MCF 10A (cell line): ENCODE measurements at regions not wholly inside any gene's neighbourhood (a gene's known extent, or its start where the extent isn't known, plus 50 kb on each side); places are given as distances from the start of the nearest gene placed in this dataset.
A peak's percentile ranks its signal among the peaks of the same experiment; 100 is the strongest.

Experiments
- BruUV-seq: library from RNA; stranded (reverse); fragments of 400-500 nt; replicated peaks from 2 replicates; lab custom pipeline; 2021; lab: Mats Ljungman, UMichigan
- CTCF ChIA-PET: fragments of 300-600 bp; sonication (Branson Sonifier 250); formaldehyde crosslinking; extraction: SDS; loops from one replicate; lab custom pipeline; 2021; ENCODE audit warnings: antibody characterized with exemption, inconsistent platforms; lab: Yijun Ruan, JAX
- POLR2A ChIA-PET: fragments of 300-600, 350-650 bp; sonication (Branson Sonifier 250); formaldehyde crosslinking; extraction: SDS; loops from one replicate; lab custom pipeline; 2020; ENCODE audit warnings: antibody characterized with exemption, inconsistent platforms; lab: Yijun Ruan, JAX
- DNase-seq: peaks from one replicate; pipeline ENCODE4 v3.0.0-alpha.2; 2018; ENCODE audit not compliant: unreplicated experiment
- H3K27ac Mint-ChIP-seq: one replicate; pipeline ENCODE4 v1.8.0; 2022; ENCODE audit warnings: mild to moderate bottlenecking, low read depth, mixed read lengths; ENCODE audit not compliant: unreplicated experiment
- H3K27me3 Mint-ChIP-seq: one replicate; pipeline ENCODE4 v1.8.0; 2022; ENCODE audit warnings: mixed read lengths; ENCODE audit not compliant: insufficient read depth, unreplicated experiment
- H3K36me3 Mint-ChIP-seq: one replicate; pipeline ENCODE4 v1.8.0; 2022; ENCODE audit warnings: mild to moderate bottlenecking, moderate library complexity, mixed read lengths; ENCODE audit not compliant: insufficient read depth, unreplicated experiment
- H3K4me1 Mint-ChIP-seq: one replicate; pipeline ENCODE4 v1.8.0; 2022; ENCODE audit warnings: mixed read lengths; ENCODE audit not compliant: insufficient read depth, unreplicated experiment
- H3K4me3 Mint-ChIP-seq: one replicate; pipeline ENCODE4 v1.8.0; 2022; ENCODE audit warnings: mild to moderate bottlenecking, moderate library complexity, mixed read lengths; ENCODE audit not compliant: unreplicated experiment
- H3K9me3 Mint-ChIP-seq: one replicate; pipeline ENCODE4 v1.8.0; 2022; ENCODE audit warnings: mixed read lengths; ENCODE audit not compliant: unreplicated experiment
- CTCF ChIP-seq: fragments of 200-600 bp; IDR thresholded peaks from one replicate; pipeline ENCODE4 v1.8.0; 2022; ENCODE audit warnings: antibody characterized with exemption, mild to moderate bottlenecking; ENCODE audit not compliant: unreplicated experiment
- intact Hi-C: fragments of 100-400 bp; cut with micrococcal nuclease; formaldehyde crosslinking; loops from 2 replicates; pipeline ENCODE4 v1.14.1; 2022

GRCh38 chr3:83251490-83251889 lies 1490.0 kb upstream of the GBE1 start:
- DNase-seq, result no peak
- intact Hi-C loops, result no loop called here
- H3K4me3 Mint-ChIP-seq, result no peak overlapping the region
- H3K36me3 Mint-ChIP-seq, result no peaks in the 10 kb centered on the region
- H3K4me1 Mint-ChIP-seq, result no peaks in the 10 kb centered on the region
- POLR2A ChIA-PET, result no interaction called here
- no peak for TF ChIP-seq CTCF
- H3K27me3 Mint-ChIP-seq, result no peaks in the 10 kb centered on the region
- no peak overlapping the region for H3K27ac Mint-ChIP-seq
- CTCF ChIA-PET, result no interaction called here
- H3K9me3 Mint-ChIP-seq, result peaks cover 12% of the 10 kb centered on the region
- no TSS peak for BruUV-seq

- H3K4me3 Mint-ChIP-seq, result no peak overlapping the region
- BruUV-seq, result no TSS peak
- peaks cover 17% of the 10 kb centered on the region for H3K9me3 Mint-ChIP-seq
- no peak for DNase-seq
- no peaks in the 10 kb centered on the region for H3K4me1 Mint-ChIP-seq
- H3K27me3 Mint-ChIP-seq, result no peaks in the 10 kb centered on the region
- no peaks in the 10 kb centered on the region for H3K36me3 Mint-ChIP-seq
- ChIA-PET POLR2A (no interaction called here), CTCF (no interaction called here)
- TF ChIP-seq CTCF, result no peak
- H3K27ac Mint-ChIP-seq, result no peak overlapping the region
- intact Hi-C loops, result no loop called here
Observed at GRCh38 chr3:83250613-83251012, 1489.2 kb upstream of the GBE1 start.

- Mint-ChIP-seq H3K36me3 (no peaks in the 10 kb centered on the region), H3K27ac (no peak overlapping the region), H3K27me3 (no peaks in the 10 kb centered on the region), H3K4me1 (no peaks in the 10 kb centered on the region), H3K4me3 (no peak overlapping the region), H3K9me3 (peaks cover 26% of the 10 kb centered on the region)
- intact Hi-C loops, result no loop called here
- TF ChIP-seq CTCF, result no peak
- POLR2A ChIA-PET, result no interaction called here
- peak; percentile 34 for DNase-seq
- CTCF ChIA-PET, result no interaction called here
- BruUV-seq, result no TSS peak
Observed at GRCh38 chr3:83248454-83248853, 1487.0 kb upstream of the GBE1 start.

GRCh38 chr3:83235180-83235814 lies 1473.9 kb upstream of the GBE1 start:
- ChIA-PET POLR2A (no interaction called here), CTCF (no interaction called here)
- TF ChIP-seq CTCF, result no peak
- no peak overlapping the region for H3K27ac Mint-ChIP-seq
- H3K27me3 Mint-ChIP-seq, result no peaks in the 10 kb centered on the region
- intact Hi-C loops, result no loop called here
- H3K9me3 Mint-ChIP-seq, result no peaks in the 10 kb centered on the region
- H3K4me3 Mint-ChIP-seq, result no peak overlapping the region
- no peak for DNase-seq
- no TSS peak for BruUV-seq
- H3K36me3 Mint-ChIP-seq, result no peaks in the 10 kb centered on the region
- H3K4me1 Mint-ChIP-seq, result no peaks in the 10 kb centered on the region
